Karpas-422 (cell line): ENCODE measurements at regions not wholly inside any gene's neighbourhood (a gene's known extent, or its start where the extent isn't known, plus 50 kb on each side); places are given as distances from the start of the nearest gene placed in this dataset.
"Not testable (repeated sequence)": the region's sequence is repeated elsewhere in the genome, so short reads cannot be mapped to it uniquely, and the experiment has no call there.

ENCODE experiments used
- DNase-seq: peaks from one replicate; pipeline ENCODE4 v3.0.0-alpha.2; 2015
- H2AFZ ChIP-seq: fragments of 200-600 bp; sonication (generic); 2 replicates; pipeline ENCODE4 v1.6.1; 2014; ENCODE audit warnings: antibody characterized with exemption, low read length, mixed read lengths
- H3K27ac ChIP-seq: fragments of 200-600 bp; sonication (generic); 2 replicates; pipeline ENCODE4 v1.5.1; 2014; ENCODE audit warnings: mild to moderate bottlenecking, low read length, moderate library complexity
- H3K27me3 ChIP-seq: fragments of 200-600 bp; sonication (generic); 2 replicates; pipeline ENCODE4 v1.6.1; 2014; ENCODE audit warnings: low read length, mixed read lengths
- H3K36me3 ChIP-seq: fragments of 200-600 bp; sonication (generic); 2 replicates; pipeline ENCODE4 v1.6.1; 2014; ENCODE audit warnings: low read length, mixed read lengths; ENCODE audit not compliant: insufficient read depth
- H3K4me1 ChIP-seq: fragments of 200-600 bp; sonication (generic); 2 replicates; pipeline ENCODE4 v1.6.1; 2014; ENCODE audit warnings: mild to moderate bottlenecking, low read length, mixed read lengths
- H3K4me2 ChIP-seq: fragments of 200-600 bp; sonication (generic); 2 replicates; pipeline ENCODE4 v1.6.1; 2014; ENCODE audit warnings: low read length, low read depth, mild to moderate bottlenecking; ENCODE audit not compliant: poor library complexity, severe bottlenecking
- H3K4me3 ChIP-seq: fragments of 200-600 bp; sonication (generic); 2 replicates; pipeline ENCODE4 v1.5.1; 2014; ENCODE audit warnings: mild to moderate bottlenecking, antibody characterized with exemption, low read length, mixed read lengths
- H3K79me2 ChIP-seq: fragments of 200-600 bp; sonication (generic); 2 replicates; pipeline ENCODE4 v1.6.1; 2014; ENCODE audit warnings: mild to moderate bottlenecking, low read length, mixed read lengths
- H3K9ac ChIP-seq: fragments of 200-600 bp; sonication (generic); 2 replicates; pipeline ENCODE4 v1.6.0; 2014; ENCODE audit warnings: low read length
- H3K9me2 ChIP-seq: fragments of 200-600 bp; sonication (generic), shearing (Covaris generic); replicated peaks from 2 replicates; pipeline ENCODE4 v1.6.0; 2014; ENCODE audit warnings: mild to moderate bottlenecking, low read length, moderate library complexity; ENCODE audit not compliant: insufficient read depth
- H3K9me3 ChIP-seq: fragments of 300-700, 200-600 bp; sonication (generic); 2 replicates; pipeline ENCODE4 v1.6.1; 2014; ENCODE audit warnings: low read length, mixed read lengths
- H4K20me1 ChIP-seq: fragments of 200-600 bp; sonication (generic); 2 replicates; pipeline ENCODE4 v1.6.1; 2014; ENCODE audit warnings: mild to moderate bottlenecking, antibody characterized with exemption, low read length, low read depth; ENCODE audit not compliant: insufficient read depth

- Histone ChIP-seq H3K27ac (no peak overlapping the region), H3K27me3 (no peaks in the 10 kb centered on the region), H3K79me2 (no peaks in the 10 kb centered on the region), H3K36me3 (no peaks in the 10 kb centered on the region), H3K9me3 (no peaks in the 10 kb centered on the region), H3K4me2 (no peak overlapping the region), H3K4me1 (no peaks in the 10 kb centered on the region), H2AFZ (no peak overlapping the region), H3K9ac (no peak overlapping the region), H3K9me2 (no peaks in the 10 kb centered on the region), H3K4me3 (no peak overlapping the region), H4K20me1 (no peaks in the 10 kb centered on the region)
- no peak for DNase-seq
Observed at GRCh38 chrX:73390628-73391567, 56.0 kb upstream of the CDX4 start.

DNA sequence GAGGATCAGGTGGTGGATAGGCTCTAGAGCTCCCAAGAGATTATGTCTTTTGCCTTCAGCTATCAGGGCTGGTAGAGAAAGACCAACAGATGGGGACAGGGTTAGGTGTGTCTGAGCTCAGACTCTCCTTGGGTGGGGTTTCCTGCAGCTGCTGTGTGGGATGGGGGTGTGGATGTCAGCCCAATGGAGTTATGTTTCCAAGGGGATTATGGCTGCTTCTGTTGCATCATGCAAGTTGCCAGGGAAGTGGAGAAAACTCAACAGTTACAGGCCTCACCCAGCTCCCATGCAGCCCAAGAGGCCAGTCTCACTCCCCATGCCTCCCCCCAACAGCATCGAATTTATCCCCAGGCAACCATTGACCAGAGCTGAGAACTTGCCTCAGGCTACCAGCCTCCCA, 80.2 kb upstream of the CDX4 start:
- Histone ChIP-seq H3K4me1 (no peaks in the 10 kb centered on the region), H3K9ac (no peak overlapping the region), H3K36me3 (no peaks in the 10 kb centered on the region), H3K4me3 (no peak overlapping the region), H2AFZ (no peak overlapping the region), H3K27ac (no peak overlapping the region), H3K4me2 (no peak overlapping the region), H3K27me3 (0 out of 2 replicates have a peak, but pooled peaks cover 3% of the 10 kb centered on the region), H4K20me1 (no peaks in the 10 kb centered on the region), H3K9me2 (no peaks in the 10 kb centered on the region), H3K79me2 (no peaks in the 10 kb centered on the region), H3K9me3 (no peaks in the 10 kb centered on the region)
- DNase-seq = no peak

DNA sequence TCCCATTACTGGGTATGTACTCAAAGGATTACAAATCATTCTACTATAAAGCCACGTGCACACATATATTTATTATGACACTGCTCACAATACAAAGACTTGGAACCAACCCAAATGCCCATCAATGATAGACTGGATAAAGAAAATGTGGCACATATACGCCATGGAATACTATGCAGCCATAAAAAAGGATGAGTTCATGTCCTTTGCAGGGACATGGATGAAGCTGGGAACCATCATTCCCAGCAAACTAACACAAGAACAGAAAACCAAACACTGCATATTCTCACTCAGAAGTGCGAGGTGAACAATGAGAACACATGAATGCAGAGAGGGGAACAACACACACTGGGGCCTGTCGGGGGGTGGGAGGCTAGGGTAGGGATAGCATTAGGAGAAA, 89.6 kb upstream of the CDX4 start:
- not testable (repeated sequence) for H3K9ac ChIP-seq, H3K27ac ChIP-seq

DNA sequence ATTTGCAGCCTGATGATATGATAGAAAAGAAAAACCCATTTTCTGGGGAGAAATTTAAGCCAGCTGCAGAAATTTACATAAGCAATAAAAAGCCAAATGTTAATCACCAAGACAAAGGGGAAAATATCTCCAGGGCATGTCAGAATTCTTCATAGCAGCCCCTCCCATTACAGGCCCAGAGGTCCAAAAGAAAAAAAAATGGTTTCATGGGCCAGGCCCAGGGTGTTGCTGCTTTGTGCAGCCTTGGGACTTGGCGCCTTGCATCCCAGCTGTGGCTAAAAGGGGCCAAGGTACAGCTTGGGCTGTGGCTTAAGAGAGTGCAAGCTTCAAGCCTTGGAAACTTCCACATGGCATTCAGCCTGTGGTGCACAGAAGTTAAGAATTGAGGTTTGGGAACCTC, 97.9 kb upstream of the CDX4 start:
- H3K27ac ChIP-seq = no peak overlapping the region
- H4K20me1 ChIP-seq = no peaks in the 10 kb centered on the region
- no peaks in the 10 kb centered on the region for H3K4me1 ChIP-seq
- no peaks in the 10 kb centered on the region for H3K9me2 ChIP-seq
- H3K4me2 ChIP-seq = no peak overlapping the region
- DNase-seq = no peak
- no peaks in the 10 kb centered on the region for H3K36me3 ChIP-seq
- no peaks in the 10 kb centered on the region for H3K79me2 ChIP-seq
- no peaks in the 10 kb centered on the region for H3K27me3 ChIP-seq
- H3K4me3 ChIP-seq = no peak overlapping the region
- H2AFZ ChIP-seq = no peak overlapping the region
- no peak overlapping the region for H3K9ac ChIP-seq
- H3K9me3 ChIP-seq = no peaks in the 10 kb centered on the region

More for the DNA sequence above, 89.6 kb upstream of the CDX4 start:
- H3K27me3 ChIP-seq, H3K36me3 ChIP-seq, DNase-seq, H3K9me3 ChIP-seq, H3K4me1 ChIP-seq, H4K20me1 ChIP-seq, H3K9me2 ChIP-seq, H3K4me2 ChIP-seq, H3K4me3 ChIP-seq, H2AFZ ChIP-seq, H3K79me2 ChIP-seq: not testable (repeated sequence)

GRCh38 chrX:73337366-73337765, 109.5 kb upstream of the CDX4 start:
- H2AFZ ChIP-seq = no peak overlapping the region
- DNase-seq = no peak
- H3K4me1 ChIP-seq = no peaks in the 10 kb centered on the region
- H3K27ac ChIP-seq = no peak overlapping the region
- H3K36me3 ChIP-seq = no peaks in the 10 kb centered on the region
- no peak overlapping the region for H3K4me2 ChIP-seq
- H3K9me3 ChIP-seq = peaks cover 16% of the 10 kb centered on the region
- H3K4me3 ChIP-seq = no peak overlapping the region
- no peaks in the 10 kb centered on the region for H3K9me2 ChIP-seq
- no peaks in the 10 kb centered on the region for H3K27me3 ChIP-seq
- H3K79me2 ChIP-seq = no peaks in the 10 kb centered on the region
- no peaks in the 10 kb centered on the region for H4K20me1 ChIP-seq
- no peak overlapping the region for H3K9ac ChIP-seq

- no peaks in the 10 kb centered on the region for H3K79me2 ChIP-seq
- H4K20me1 ChIP-seq = no peaks in the 10 kb centered on the region
- H2AFZ ChIP-seq = no peak overlapping the region
- H3K4me2 ChIP-seq = no peak overlapping the region
- no peaks in the 10 kb centered on the region for H3K9me3 ChIP-seq
- H3K27me3 ChIP-seq = no peaks in the 10 kb centered on the region
- H3K4me3 ChIP-seq = no peak overlapping the region
- no peaks in the 10 kb centered on the region for H3K4me1 ChIP-seq
- DNase-seq = peak; percentile 67
- H3K9ac ChIP-seq = no peak overlapping the region
- no peaks in the 10 kb centered on the region for H3K36me3 ChIP-seq
- no peak overlapping the region for H3K27ac ChIP-seq
- H3K9me2 ChIP-seq = no peaks in the 10 kb centered on the region
Observed at GRCh38 chrX:73289039-73289438, 74.4 kb upstream of the NAP1L2 start.

DNA sequence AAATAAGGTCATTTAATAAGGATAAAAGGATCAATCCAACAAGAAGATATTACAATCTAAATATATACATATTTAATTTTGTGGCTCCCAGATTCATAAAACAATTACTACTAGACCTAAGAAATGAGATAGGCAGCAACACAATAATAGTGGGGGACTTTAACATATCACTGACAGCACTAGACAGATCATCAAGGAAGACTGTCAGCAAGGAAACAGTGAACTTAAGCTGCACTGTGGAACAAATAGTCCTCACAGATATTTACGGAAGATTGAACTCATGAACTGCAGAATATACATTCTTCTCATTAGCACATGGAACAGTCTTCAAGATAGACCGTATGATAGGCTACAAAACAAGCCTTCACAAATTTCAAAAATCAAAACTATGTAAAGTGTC, 56.1 kb upstream of the NAP1L2 start:
- no peak overlapping the region for H3K9ac ChIP-seq
- no peaks in the 10 kb centered on the region for H4K20me1 ChIP-seq
- no peak overlapping the region for H3K27ac ChIP-seq
- H3K9me2 ChIP-seq = no peaks in the 10 kb centered on the region
- H3K9me3 ChIP-seq = no peaks in the 10 kb centered on the region
- H3K4me3 ChIP-seq = no peak overlapping the region
- DNase-seq = no peak
- H3K4me2 ChIP-seq = no peak overlapping the region
- H3K79me2 ChIP-seq = no peaks in the 10 kb centered on the region
- no peaks in the 10 kb centered on the region for H3K27me3 ChIP-seq
- H2AFZ ChIP-seq = no peak overlapping the region
- H3K4me1 ChIP-seq = no peaks in the 10 kb centered on the region
- no peaks in the 10 kb centered on the region for H3K36me3 ChIP-seq

GRCh38 chrX:73268463-73268862, 53.8 kb upstream of the NAP1L2 start:
- Histone ChIP-seq H3K27ac (no peak overlapping the region), H3K9me2 (no peaks in the 10 kb centered on the region), H3K9ac (no peak overlapping the region), H3K27me3 (no peaks in the 10 kb centered on the region), H3K4me3 (no peak overlapping the region), H3K4me1 (no peaks in the 10 kb centered on the region), H4K20me1 (no peaks in the 10 kb centered on the region), H2AFZ (no peak overlapping the region), H3K4me2 (no peak overlapping the region), H3K9me3 (no peaks in the 10 kb centered on the region), H3K79me2 (no peaks in the 10 kb centered on the region), H3K36me3 (no peaks in the 10 kb centered on the region)
- no peak for DNase-seq
